Renal pelvis (tissue), 1 donor: ENCODE measurements at regions not wholly inside any gene's neighbourhood (a gene's known extent, or its start where the extent isn't known, plus 50 kb on each side); places are given as distances from the start of the nearest gene placed in this dataset.
"Not testable (repeated sequence)": the region's sequence is repeated elsewhere in the genome, so short reads cannot be mapped to it uniquely, and the experiment has no call there.

Experiments used
- DNase-seq: peaks from one replicate; pipeline ENCODE4 v3.0.0-alpha.2; 2013

DNA sequence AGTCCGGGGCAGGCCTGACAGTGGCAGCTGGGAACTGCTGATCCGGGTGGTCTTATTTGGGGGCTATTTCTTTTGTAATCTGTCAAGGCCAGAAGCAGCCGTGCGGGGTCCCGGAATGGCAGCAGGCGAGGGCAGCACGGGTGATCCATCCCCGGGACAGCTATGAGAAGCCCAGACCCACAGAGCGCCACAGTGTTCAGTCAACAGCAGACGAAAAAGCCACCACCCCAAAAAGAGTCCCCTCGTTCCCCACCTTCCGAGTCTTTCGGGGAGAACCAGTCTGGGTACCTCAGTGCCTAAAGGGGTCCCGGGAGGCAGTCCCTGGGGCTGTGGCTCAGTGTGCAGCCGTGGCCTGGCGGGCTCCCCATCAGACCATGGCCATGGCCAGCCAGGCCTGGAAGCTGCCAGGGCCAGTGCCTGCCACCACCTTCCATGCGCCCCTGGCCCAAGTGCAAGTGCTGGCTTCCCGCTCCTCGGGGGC is 125.1 kb upstream of the KCTD7 start:
- no peak for DNase-seq

GRCh38 chr7:66504131-66504530 is 124.5 kb upstream of the KCTD7 start:
- DNase-seq, result no peak

- no peak for DNase-seq
Measured at GRCh38 chr7:66505009-66505408, 123.7 kb upstream of the KCTD7 start.

- DNase-seq, result no peak
Measured at GRCh38 chr7:66505531-66506451, 122.9 kb upstream of the KCTD7 start.

- not testable (repeated sequence) for DNase-seq
Measured at GRCh38 chr7:66506703-66507102, 122.0 kb upstream of the KCTD7 start.

DNA sequence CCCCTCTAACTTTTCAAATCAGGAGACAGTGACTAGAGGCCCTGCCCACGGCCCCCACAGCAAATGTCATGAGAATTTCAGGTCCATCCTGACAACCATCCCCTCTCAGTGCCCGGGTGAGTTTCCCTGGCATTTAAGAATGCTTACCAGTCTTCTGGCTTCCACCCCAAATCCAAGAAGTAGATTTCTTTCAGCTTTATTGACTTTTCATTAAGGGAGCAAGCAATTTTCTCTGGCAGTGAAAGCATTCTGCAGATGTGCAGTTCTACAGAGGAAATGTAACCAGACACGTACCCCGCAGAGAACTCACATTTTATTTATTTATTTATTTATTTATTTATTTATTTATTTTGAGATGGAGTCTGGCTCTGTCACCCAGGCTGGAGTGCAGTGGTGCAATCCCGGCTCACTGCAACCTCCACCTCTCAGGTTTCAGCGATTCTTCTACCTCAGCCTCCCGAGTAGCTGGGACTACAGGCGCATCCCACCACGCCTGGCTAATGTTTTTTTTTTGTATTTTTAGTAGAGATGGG is 120.9 kb upstream of the KCTD7 start:
- DNase-seq, result no peak

DNA sequence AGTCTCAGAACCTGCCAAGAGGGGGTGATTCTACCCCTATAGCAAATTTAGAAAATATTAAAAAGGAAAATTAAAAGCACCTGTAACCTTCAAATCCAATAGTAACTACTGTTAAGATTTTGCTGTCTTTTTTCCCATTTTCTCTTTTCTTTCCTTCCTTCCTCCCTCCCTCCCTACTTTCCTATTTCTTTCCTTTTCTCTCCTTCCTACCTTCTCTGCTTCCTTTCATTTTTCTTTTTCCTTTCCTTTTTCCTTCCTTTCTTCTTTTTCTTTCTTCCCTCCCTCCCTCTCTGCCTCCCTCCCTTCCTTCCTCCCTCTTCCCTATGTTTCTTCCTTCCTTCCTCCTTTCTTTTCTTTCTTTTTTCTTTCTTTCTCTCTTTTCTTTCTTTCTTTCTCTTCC is 120.2 kb upstream of the KCTD7 start:
- DNase-seq, result no peak

DNA sequence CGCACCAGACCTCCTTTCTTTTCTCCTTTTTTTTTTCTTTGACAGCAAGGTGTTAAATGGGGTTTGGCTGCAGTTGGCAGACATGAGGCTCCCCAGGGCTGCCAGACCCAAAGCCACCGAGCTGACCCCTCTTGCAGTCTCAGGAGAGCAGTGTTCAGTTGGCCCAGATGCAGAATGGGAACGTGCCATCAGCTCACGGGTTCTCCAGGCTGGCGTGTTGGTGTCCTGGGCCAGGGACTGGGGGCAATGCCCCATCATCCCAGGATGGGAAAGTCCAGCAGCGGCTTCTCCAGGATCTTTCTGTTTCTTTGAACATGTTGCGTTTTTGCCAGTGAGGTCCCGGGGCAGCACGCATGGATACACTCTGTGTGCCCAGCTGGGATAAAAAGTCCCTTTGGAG is 114.6 kb upstream of the KCTD7 start:
- no peak for DNase-seq

DNA sequence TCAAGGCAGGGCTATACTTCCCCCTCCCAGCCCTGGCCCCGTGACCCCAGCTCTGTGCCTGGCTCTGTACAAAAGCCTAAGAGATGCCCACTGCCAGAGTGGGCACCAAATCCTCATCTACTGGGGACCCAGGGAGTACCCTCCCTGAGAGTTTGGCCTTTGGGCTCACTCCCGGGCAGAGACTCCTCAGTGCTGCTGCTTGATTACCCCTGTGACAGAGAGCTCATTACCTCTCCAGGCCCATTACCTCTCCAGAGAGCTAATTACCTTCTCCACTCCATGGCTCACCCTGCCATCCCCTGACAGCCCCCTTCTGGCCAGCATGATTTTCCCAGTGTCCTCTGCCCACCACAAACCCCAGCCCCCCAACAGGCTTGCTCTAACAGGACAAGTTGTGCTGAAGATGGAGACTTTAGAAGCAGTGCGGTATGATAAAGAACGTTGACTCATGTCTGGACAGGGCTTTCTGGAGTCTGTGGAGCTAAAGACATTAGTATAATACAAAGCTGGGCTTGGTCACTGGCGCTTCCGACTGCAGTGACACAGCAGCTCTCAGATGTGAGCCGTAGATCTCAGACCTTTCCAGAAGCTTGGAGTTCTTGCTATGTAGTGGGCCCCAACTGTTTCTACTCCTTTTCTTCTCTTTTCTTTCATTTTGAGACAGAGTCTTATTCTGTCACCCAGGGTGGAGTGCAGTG is 111.3 kb upstream of the KCTD7 start:
- no peak for DNase-seq

DNA sequence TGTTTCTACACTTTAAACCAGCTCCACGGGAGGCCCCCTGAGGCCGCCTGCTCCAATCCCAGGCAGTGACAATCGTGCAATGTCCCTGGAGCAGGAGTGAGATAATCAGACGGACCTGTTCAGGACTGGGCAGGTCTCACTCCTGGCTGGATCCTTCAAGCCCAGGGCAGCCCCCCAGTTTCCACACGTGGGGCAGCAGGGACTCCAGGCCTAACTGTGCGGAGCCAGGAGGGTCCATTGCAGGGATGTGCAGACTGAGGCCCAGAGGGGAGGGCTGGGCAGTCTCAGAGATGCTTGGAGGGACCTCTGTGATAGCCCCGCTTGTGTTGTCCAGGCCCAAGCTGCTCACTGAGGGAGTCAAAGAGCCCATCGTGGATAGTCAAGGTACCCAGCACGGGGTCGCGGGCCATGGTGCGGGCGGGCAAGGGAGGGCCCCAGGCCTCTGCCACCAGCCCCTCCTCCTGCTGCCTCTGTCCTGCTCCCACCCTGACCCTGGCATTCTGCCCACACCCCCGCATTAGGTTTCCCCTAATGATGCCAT is 110.5 kb upstream of the KCTD7 start:
- DNase-seq, result no peak

DNA sequence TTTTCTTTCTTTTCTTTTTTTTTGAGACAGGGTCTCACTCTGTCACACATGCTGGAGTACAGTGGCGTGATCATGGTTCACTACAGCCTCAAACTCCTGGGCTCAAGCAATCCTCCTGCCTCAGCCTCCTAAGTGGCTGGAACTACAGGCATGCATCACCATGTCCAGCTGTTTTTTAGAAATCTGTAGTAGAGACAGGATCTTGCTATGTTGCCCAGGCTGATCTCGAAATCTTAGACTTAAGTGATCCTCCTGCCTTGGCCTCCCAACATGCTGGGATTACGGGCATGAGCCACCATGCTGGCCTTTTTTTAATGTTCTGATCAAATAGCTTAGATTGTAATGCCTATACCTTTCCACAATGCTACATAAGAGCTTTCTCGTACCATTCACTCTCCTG is 107.0 kb upstream of the KCTD7 start:
- DNase-seq, result no peak

- DNase-seq, result no peak
Measured at GRCh38 chr7:66522518-66522917, 106.2 kb upstream of the KCTD7 start.

- no peak for DNase-seq
Measured at GRCh38 chr7:66523409-66523808, 105.3 kb upstream of the KCTD7 start.

- no peak for DNase-seq
Measured at GRCh38 chr7:66524738-66525137, 103.9 kb upstream of the KCTD7 start.

DNA sequence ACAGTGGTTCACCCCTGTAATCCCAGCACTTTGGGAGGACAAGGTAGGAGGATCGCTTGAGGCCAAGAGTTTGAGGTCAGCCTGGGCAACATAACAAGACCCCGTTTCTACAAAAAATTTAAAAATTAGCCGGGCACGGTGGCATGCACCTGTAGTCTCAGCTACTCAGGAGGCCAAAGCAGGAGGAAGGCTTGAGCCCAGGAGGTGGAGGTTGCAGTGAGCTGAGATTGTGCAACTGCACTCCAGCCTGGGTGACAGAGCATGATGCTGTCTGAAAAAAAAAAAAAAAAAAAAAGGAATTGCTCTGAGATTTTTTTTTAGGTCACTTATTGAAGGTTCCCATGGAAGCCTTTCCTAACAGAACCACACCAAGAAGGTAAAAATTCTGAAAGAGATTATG is 101.9 kb upstream of the KCTD7 start:
- DNase-seq, result not testable (repeated sequence)

- no peak for DNase-seq
Measured at GRCh38 chr7:66528652-66529051, 100.0 kb upstream of the KCTD7 start.

DNA sequence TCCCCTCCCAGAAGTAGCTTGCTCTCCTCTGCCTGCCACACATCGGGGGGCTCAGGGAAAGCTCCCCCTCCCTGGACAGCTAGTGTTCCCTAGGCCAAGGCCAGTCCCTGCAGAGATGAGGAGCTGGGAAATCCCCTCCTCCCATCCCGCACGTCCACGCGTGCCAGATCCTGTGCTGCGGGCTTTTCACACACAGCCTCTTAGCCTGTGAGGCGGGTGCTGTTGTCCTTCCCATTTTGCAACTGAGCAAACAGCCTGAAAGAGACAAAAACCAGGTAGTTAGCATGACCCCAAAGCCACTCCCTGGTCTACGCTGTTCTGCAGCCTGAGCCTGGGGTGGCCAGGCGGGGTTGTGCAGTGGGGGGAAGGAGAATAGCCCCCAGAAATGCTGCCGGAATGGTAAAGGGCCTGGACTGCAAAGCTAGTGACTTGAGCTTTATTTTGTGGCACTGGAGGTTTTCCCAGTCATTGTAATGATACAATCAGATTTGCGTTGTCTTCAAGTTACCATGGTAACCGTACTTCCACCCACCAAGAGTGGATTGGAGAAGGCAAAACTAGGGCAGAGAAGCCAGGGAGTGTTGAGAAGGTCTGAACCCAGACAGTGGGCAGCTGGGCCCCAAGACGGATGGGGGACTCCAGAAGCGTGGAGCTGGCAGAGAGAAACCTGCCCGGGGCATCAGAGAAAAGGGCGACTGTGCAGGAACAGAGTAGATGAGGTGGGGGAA is 98.6 kb upstream of the KCTD7 start:
- no peak for DNase-seq

GRCh38 chr7:66535414-66536329 is 93.0 kb upstream of the KCTD7 start:
- no peak for DNase-seq

DNA sequence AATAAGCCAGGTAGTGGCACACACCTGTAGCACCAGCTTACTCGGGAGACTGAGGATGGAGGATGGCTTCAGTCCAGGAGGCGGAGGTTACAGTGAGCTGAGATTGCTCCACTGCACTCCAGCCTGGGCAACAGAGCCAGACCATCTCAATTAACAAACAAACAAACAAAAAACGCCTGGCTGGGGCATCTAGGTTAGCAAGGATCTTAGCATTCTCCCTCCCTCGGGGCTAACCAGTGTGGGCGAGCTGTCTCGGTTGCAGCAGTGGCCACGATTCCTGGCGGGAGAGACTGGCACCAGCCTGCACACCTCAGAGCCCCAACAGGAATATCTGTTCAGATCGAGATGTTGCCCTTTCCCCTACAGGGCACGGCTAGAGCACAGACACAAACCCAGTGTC is 91.3 kb upstream of the KCTD7 start:
- no peak for DNase-seq

GRCh38 chr7:66537876-66538275 is 90.8 kb upstream of the KCTD7 start:
- DNase-seq, result no peak

DNA sequence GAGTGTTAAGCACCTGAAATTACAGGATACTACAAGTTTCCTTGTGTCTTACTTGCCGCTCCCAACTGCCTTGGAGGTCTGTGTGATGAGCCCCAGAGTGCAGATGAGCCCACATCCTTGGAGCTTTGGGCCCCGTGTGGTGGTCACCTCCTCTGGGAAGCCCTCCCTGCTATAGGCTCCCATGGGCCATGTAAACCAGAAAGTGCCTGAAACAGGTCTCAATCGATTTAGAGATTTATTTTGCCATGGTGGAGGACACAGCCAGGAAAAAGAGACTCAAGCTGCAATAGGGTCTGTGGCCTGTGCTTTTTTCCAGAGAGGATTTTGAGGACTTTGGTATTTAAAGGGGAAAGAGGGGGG is 89.4 kb upstream of the KCTD7 start:
- DNase-seq, result no peak
